ENCODE measurements at regions not wholly inside any gene's neighbourhood (a gene's known extent, or its start where the extent isn't known, plus 50 kb on each side); places are given as distances from the start of the nearest gene placed in this dataset.

DNA sequence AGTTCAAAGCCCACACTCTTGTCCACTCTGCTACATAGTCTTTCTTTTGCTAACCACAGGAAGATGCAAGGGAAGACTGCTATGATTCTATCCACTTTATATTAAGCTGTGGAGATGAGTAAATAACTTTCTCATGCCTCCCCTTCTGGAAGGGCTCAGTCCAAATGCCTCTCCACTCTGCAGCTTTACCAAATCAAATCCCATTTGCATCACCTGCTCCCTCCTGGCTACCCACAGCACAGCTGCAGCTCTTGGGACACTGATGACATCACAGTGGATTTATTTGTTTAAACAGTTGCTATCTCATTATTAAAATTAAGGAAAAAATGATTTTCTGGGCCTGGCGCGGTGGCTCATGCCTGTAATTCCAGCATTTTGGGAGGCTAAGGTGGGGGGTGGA, 1544.9 kb upstream of the WWC1 start:
- no peak for DNase-seq (ENCODE audit: extremely low read depth, low read depth)
- no peak overlapping the region for H3K4me3 ChIP-seq (replicated peaks; ENCODE audit: low read depth, low read length)
- TF ChIP-seq, protein P1, sequence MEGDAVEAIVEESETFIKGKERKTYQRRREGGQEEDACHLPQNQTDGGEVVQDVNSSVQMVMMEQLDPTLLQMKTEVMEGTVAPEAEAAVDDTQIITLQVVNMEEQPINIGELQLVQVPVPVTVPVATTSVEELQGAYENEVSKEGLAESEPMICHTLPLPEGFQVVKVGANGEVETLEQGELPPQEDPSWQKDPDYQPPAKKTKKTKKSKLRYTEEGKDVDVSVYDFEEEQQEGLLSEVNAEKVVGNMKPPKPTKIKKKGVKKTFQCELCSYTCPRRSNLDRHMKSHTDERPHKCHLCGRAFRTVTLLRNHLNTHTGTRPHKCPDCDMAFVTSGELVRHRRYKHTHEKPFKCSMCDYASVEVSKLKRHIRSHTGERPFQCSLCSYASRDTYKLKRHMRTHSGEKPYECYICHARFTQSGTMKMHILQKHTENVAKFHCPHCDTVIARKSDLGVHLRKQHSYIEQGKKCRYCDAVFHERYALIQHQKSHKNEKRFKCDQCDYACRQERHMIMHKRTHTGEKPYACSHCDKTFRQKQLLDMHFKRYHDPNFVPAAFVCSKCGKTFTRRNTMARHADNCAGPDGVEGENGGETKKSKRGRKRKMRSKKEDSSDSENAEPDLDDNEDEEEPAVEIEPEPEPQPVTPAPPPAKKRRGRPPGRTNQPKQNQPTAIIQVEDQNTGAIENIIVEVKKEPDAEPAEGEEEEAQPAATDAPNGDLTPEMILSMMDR (IDR thresholded peaks at IDR 0.05; ENCODE audit: low read depth, low read length, missing control alignments), result no peak

- no peak overlapping the region for H3K4me3 ChIP-seq (replicated peaks; ENCODE audit: low read depth, low read length)
- DNase-seq (ENCODE audit: extremely low read depth, low read depth), result no peak
- TF ChIP-seq, protein P1 (IDR thresholded peaks at IDR 0.05; ENCODE audit: low read depth, low read length, missing control alignments), result no peak
Measured at GRCh38 chr5:166750376-166750775, 1541.1 kb upstream of the WWC1 start.

DNA sequence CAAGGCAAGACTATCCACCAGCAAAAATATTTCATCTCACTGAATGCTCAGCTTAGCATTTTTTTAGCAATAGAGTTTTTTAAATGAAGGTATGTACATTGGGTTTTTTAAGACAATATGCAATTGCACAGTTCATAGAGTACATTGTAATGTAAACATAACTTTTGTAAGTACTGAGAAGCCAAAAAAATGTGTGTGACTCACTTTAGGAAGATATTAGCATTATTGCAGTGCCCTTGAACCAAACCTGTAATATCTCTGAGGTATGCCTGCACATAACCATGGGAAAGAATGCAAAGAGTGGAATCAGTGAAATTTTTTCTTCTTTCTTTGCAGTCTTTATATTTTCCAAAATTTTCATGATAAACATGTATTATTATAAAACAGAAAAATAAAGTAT, 1533.3 kb upstream of the WWC1 start:
- no peak for DNase-seq (ENCODE audit: extremely low read depth, low read depth)
- H3K4me3 ChIP-seq (replicated peaks; ENCODE audit: low read depth, low read length), result no peak overlapping the region
- TF ChIP-seq, protein P1 (IDR thresholded peaks at IDR 0.05; ENCODE audit: low read depth, low read length, missing control alignments), result no peak

GRCh38 chr5:166767858-166768257, 1523.6 kb upstream of the WWC1 start:
- H3K4me3 ChIP-seq (replicated peaks; ENCODE audit: low read depth, low read length), result no peak overlapping the region
- DNase-seq (ENCODE audit: extremely low read depth, low read depth), result no peak
- TF ChIP-seq, protein P1 (IDR thresholded peaks at IDR 0.05; ENCODE audit: low read depth, low read length, missing control alignments), result no peak

GRCh38 chr5:166768536-166768935, 1522.9 kb upstream of the WWC1 start:
- no peak for DNase-seq (ENCODE audit: extremely low read depth, low read depth)
- H3K4me3 ChIP-seq (replicated peaks; ENCODE audit: low read depth, low read length), result no peak overlapping the region
- TF ChIP-seq, protein P1 (IDR thresholded peaks at IDR 0.05; ENCODE audit: low read depth, low read length, missing control alignments), result no peak

DNA sequence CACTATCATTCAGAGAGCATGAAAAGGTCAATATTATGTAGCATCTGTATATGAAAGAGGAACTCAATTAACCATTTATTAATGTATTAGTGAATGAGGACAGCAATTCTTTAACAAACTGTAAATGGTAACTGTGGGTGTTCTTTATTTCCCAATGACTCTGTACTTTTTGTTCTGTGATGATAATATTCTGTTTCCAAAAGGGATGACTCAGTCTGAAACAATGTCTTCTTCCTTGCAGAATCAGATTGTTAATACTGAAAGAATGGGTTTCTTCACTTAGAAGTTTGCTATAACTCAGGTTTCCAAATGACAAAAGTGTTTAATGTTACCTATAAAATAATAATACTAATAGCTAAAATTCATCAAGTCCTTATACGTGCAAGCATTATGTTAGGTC, 1518.7 kb upstream of the WWC1 start:
- no peak for DNase-seq (ENCODE audit: extremely low read depth, low read depth)
- TF ChIP-seq, protein P1 (IDR thresholded peaks at IDR 0.05; ENCODE audit: low read depth, low read length, missing control alignments), result no peak
- no peak overlapping the region for H3K4me3 ChIP-seq (replicated peaks; ENCODE audit: low read depth, low read length)

DNA sequence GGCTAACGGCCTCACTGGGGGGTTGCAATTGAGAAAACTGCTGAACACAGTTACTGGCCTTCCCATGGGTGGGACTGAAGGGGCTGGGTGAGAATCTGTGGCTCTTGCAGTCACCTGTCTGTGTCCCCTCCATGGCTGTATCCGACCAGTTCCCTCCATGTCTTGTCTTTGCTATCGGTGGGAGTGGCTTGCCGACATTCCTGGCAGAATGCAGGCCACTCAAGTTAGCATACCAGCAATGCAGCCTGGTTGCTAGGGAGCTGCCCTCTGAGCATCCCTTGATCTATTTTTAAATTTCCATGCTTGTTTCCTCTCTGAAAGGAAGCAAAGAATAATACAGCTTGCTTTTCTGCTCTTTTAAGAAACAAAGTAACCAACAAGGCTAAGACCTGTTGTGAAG, 1509.7 kb upstream of the WWC1 start:
- H3K4me3 ChIP-seq (replicated peaks; ENCODE audit: low read depth, low read length), result no peak overlapping the region
- TF ChIP-seq, protein P1 (IDR thresholded peaks at IDR 0.05; ENCODE audit: low read depth, low read length, missing control alignments), result no peak
- no peak for DNase-seq (ENCODE audit: extremely low read depth, low read depth)
